NCI-H128 (cell line): ENCODE measurements at regions not wholly inside any gene's neighbourhood (a gene's known extent, or its start where the extent isn't known, plus 50 kb on each side); places are given as distances from the start of the nearest gene placed in this dataset.

Experiments
- DNase-seq: peaks from one replicate; lab custom pipeline; 2025; ENCODE audit not compliant: unreplicated experiment; lab: John Stamatoyannopoulos, UW

DNA sequence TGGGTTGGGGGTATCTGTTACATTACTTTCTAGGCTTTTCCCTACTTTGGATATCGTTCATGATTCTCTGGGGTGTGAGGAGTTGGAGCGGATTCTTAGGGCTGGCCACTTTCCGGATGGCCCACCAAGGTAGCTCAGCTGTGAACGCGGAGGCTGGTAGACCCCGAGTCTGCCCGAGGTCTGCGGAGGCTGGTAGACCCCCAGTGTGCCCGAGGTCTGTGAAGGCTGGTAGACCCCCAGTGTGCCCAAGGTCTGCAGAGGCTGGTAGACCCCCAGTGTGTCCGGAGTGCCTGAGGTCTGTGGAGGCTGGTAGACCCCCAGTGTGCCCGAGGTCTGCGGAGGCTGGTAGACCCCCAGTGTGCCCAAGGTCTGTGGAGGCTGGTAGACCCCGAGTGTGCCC is 99.2 kb upstream of the ZNF469 start:
- no peak for DNase-seq

DNA sequence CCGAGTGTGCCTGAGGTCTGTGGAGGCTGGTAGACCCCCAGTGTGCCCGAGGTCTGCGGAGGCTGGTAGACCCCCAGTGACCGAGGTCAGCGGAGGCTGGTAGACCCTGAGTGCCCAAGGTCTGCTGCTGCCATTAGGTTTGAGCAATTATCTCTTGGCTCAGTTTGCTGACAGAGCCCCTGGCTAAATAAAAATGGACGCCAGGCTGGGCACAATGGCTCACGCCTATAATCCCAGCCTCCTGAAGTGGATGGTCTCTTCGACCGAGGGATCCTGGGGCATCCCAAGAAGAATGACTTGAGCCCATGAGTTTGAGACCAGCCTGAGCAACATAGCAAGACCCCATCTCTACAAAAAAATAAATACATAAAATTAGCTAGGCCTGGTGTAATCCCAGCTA is 98.7 kb upstream of the ZNF469 start:
- DNase-seq: no peak

DNA sequence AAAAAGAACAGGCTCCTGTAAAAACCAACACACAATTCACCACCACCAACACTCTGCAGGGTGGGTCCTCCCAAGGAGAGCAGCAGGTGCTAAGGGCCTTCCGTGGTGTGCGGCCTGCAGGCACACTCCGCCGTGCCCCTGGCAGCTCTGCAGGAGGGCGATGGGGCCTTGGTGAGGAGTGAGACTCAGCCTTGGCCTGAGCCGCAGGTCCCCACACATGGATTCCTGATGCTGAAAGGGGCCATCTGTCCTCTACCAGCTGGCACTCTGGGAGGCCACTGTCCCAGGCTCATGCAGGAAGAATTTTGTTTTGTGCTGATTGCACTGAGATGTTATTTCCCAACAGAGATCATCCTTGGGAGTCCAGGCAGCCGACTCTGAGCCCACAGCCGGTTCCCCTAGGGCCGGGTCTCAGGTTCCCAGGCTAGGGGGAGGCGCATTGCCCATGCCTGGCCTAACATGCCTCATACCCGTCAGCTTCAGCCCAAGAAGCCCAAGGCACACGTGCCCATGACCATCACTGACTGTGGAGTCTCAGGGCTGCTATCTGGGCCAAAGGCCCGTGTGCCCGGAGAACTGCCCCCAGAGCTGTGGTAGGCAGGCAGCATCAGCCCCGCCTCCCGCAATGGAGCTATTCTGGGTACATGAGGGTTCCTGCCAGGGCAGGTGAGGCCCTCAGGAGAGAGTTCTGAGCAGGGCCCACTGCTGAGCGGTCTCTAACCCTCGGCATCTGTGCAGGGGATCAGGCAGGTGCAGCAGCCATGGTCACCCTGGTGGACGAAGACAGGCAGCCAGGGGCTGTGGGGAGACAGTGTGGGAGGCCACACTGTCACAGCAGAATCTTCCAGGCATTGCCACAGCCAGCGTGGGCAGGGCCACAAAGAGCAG is 97.9 kb upstream of the ZNF469 start:
- DNase-seq: no peak

DNA sequence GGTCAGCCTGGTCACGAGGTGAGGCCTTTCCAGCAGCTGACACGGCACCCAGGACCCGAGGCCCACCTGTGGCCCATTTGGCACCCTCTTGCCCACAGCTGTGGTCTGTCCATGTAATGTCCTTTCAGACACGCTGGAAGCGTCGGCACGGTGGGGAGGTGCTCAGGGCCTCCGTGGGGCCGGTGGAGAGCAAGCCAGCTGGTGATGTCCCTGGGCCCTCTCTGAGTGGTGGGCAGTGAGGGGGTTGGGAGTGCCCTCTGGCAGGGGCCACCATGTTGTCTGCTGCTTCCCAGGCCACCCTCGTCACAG is 97.3 kb upstream of the ZNF469 start:
- no peak for DNase-seq

DNA sequence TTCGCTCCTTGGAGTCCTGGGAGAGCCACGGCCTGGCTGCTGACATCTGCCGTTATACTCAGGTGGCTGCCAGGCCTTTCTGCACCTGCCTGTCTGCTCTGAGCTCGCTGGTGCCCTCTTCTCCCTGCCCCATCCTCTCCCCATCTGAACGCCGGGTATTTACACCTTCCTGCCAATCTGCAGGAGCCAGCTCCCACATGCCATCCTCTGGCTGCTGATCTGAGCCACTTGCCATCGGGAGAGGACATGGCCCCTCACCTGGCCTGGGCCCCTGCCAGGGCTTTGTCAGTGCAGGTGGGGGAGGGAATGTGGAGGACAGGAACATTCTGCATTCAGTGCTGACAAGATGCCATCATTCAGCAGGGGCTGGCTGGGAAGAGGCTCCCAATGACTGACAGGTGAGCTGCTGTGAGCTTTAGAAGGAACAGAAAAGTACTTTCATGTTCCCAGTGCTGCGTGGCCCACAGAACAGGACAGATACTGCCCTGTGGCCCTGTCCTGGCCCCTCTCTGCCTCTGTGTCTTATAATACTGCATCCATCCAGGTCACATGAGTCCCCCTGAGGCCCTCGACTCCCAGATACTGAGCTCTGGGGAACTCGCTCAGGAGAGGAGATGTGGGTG is 96.3 kb upstream of the ZNF469 start:
- no peak for DNase-seq

- DNase-seq: no peak
Measured at GRCh38 chr16:88287219-88287618, 95.5 kb upstream of the ZNF469 start.

DNA sequence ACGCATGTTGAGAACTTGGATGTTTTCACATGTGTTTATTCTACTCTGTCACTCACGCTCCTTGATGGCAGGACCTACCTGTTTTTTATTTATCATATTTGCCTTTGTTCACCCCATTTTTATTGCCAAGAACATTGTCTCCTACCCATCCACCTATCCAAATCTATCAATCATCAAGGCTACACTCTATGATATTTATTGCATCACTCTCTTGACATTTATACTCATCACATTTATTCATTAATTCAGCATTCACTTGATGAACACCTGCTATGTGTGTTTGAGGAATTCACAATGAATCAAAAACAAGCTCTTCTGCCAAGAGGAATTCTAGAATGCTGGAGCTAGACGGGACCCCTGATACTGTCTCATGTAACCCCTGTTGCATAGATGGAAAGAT is 94.5 kb upstream of the ZNF469 start:
- no peak for DNase-seq

DNA sequence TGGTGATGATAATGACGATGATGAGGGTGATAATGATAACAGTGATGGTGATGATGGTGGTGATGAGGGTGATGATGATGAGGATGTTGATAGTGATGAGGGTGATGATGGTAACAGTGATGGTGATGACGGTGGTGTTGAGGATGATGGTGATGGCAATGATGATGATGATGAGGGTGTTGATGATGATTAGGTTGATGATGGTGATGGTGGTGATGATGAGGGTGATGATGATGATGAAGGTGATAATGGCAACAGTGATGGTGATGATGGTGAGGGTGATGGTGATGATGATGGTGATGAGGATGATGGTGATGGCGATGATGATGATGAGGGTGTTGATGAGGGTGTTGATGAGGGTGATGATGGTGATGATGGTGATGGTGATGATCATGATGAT is 93.8 kb upstream of the ZNF469 start:
- no peak for DNase-seq

- no peak for DNase-seq
Measured at GRCh38 chr16:88289561-88289960, 93.2 kb upstream of the ZNF469 start.

DNA sequence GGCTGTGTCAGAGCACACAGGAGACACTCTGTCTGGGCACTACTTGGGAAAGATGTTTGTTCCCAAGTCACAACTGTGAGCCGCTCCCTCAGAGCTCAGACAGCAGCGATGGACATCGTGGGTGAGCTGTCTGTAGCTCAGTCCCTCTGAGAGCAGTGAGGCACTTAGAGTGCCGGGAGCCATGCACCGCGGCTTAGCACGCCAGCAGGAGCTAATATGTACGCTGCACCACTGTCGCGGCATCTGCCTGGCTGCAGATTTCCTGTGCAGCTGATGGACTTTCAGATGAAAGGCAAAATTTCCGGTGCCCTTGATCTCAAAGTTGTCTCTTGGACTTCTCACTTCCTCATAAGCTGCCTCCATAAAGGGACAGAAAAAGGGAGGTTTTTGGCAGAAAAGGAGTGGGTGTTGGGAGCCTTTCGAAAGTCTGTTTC is 92.8 kb upstream of the ZNF469 start:
- no peak for DNase-seq

- no peak for DNase-seq
Measured at GRCh38 chr16:88290850-88291830, 91.6 kb upstream of the ZNF469 start.

GRCh38 chr16:88292007-88292970 is 90.5 kb upstream of the ZNF469 start:
- no peak for DNase-seq

GRCh38 chr16:88293097-88293496 is 89.7 kb upstream of the ZNF469 start:
- no peak for DNase-seq

DNA sequence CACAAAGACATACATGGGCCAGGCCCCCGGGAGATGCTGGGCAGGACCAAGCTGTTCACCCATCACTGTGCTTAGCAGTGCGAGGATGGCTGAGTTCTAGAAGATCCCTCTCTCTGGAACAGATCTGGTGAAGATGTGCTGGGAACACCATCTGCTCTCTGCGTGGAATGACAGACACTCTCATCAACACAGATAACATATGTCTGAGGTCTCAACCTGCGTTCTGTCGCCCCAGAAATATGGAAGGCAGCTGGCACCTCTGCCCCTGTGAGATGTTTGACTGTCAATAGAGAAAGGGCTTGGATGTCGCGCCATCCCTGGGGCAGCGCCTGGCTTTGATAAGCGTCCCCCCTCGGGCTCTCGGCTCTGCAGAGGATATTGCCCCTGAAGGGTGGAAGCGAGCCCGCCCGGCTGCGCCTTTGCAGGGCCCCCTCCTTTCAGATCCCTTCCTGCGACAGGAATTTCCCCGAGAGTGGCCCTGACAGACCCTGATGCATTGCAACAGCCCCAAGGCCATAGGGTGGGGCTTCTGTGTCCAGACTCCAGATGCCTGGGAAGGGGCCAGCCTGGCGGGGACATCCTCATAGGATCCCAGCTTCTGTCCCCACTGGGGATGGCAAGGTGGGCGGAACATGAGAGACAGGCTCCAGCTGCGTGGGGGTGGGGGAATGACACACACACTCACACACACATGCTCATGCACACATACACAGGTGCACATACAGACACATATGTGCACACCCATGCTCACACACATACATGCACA is 86.9 kb upstream of the ZNF469 start:
- no peak for DNase-seq

DNA sequence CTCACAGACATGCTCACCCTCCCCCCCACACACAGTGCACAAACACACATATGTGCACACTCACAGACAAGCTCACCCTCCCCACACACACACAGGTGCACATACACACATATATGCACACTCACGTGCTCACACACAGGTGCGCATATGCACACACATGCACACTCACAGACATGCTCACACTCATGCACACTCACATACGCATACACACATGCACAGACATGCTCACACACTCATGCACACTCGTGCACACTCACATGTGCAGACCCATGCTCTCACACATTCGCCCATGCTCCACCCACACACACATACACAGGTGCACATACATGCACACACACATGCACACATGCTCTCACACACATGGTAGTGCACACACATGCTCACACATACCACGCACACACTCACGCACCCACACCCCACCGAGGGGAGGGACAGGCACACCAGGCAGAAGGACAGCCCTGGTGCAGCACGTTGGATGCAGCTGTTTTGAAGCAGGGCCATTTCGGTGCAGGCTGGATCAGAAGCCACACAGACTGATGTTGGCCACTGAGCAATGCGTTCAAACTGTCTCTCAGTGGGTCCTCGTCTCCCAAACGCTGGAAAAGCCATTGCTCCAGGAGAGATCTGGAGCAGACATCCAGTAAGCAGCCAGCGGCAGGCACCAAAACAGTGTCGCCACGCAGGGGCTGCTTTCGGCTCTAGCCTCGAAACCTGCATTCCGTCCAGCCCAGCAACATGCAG is 86.2 kb upstream of the ZNF469 start:
- DNase-seq: no peak

- DNase-seq: no peak
Measured at GRCh38 chr16:88297178-88297720, 85.5 kb upstream of the ZNF469 start.

DNA sequence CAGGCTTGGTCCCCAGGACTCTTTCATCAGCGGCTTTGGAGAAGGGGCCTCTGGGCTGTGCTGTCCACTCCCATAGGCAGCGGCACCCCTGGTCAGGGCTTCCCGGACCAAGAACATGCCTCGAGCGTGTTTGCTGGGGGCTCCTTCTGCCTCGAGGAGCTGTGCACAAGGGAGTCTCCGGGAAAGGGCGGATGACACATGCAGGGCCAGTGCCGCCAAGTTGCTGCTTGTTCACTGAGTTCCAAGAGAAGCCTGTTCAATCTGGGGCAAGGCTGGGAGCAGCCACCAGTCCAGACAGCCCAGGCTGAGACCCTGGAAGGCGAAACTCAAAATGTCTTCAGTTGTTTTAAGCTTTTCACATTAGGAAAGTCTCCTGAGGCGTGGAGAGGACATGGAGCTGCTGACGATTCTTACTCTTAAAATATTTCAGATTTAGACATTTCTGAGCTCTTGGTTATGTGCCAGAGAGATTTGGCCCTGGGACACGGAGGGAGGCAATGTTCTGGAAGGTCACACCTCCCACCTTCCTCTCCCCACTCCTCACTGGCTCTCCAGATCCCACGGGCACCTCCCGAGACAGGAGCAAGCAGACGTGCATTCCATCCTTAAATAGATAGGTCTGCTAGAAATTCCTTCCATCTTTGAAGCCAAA is 84.5 kb upstream of the ZNF469 start:
- no peak for DNase-seq
